ENCODE measurements at regions not wholly inside any gene's neighbourhood (a gene's known extent, or its start where the extent isn't known, plus 50 kb on each side); places are given as distances from the start of the nearest gene placed in this dataset.

- no peak for DNase-seq
Measured at GRCh38 chr3:152780553-152780952, 54.4 kb upstream of the P2RY1 start.

GRCh38 chr3:152785051-152785450, 49.9 kb upstream of the P2RY1 start:
- DNase-seq, result no peak
